ENCODE measurements at regions not wholly inside any gene's neighbourhood (a gene's known extent, or its start where the extent isn't known, plus 50 kb on each side); places are given as distances from the start of the nearest gene placed in this dataset.
A peak's percentile ranks its signal among the peaks of the same experiment; 100 is the strongest.

DNA sequence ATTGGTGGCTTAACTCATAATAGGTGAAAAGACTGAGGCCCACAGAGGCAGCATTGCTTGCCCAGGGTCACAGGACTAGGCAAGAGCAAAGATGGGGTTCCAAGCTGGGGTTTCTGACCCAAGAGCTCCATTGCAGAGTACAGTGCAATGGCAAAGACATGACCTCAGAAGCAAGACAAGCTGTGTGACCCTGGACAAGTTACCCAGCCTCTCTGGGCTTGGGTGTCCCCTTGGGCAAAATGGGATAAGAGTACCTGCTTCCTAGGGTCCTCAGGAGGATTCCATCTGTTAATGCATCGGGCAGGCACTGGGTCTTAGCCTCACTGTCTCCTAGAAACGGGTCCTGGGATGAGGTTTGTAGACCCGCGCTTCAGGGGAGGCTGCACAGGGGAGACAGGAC is 111.6 kb upstream of the NCOR2 start:
- Histone ChIP-seq H3K36me3 (replicated peaks in 1 of 2; ENCODE audit: control insufficient read depth in 1 of 2, insufficient read depth in 2 of 2, low read length in 2 of 2) (no peaks in the 10 kb centered on the region), H3K27me3 (ENCODE audit: control insufficient read depth in 2 of 2, insufficient read depth in 2 of 2, low read length in 2 of 2) (no peaks in the 10 kb centered on the region), H2AFZ (ENCODE audit: insufficient read depth, low read depth, low read length, poor library complexity, severe bottlenecking) (no peak overlapping the region), H3K9ac (ENCODE audit: insufficient read depth, low read length, poor library complexity, severe bottlenecking) (no peak overlapping the region), H3K4me1 (ENCODE audit: control insufficient read depth in 1 of 2, insufficient read depth in 2 of 2, low read length in 2 of 2) (peaks cover 66 to 68% of the 10 kb centered on the region in 2 donors), H3K9me3 (replicated peaks in 1 of 2; ENCODE audit: control insufficient read depth in 1 of 2, insufficient read depth in 1 of 2, low read length in 2 of 2) (no peaks in the 10 kb centered on the region), H3K27ac (ENCODE audit: low read depth in 1 of 2, low read length in 2 of 2) (no peak overlapping the region), H3K4me2 (replicated peaks; ENCODE audit: extremely low read depth, low read length, poor library complexity, severe bottlenecking) (no peak overlapping the region), H3K4me3 (replicated peaks in 1 of 3; ENCODE audit: low read depth in 2 of 3, low read length in 3 of 3) (no peak overlapping the region), H4K20me1 (ENCODE audit: insufficient read depth, low read length) (no peaks in the 10 kb centered on the region), H3K79me2 (ENCODE audit: insufficient read depth, low read length) (no peaks in the 10 kb centered on the region)
- Mint-ChIP-seq H3K27ac (peak overlapping the region in 3 of 7 donors; percentile 28 to 96 (median 35)), H3K9me3 (peaks cover 0 to 5% (median 2%) of the 10 kb centered on the region in 7 donors), H3K4me3 (no peak overlapping the region), H3K36me3 (peaks cover 5 to 8% of the 10 kb centered on the region in 2 donors), H3K27me3 (ENCODE audit: low read depth in 3 of 3) (peaks cover 0 to 9% (median 3%) of the 10 kb centered on the region in 3 donors), H3K4me1 (peaks cover 68% of the 10 kb centered on the region)
- TF ChIP-seq CTCF (IDR thresholded peaks at IDR 0.05): no peak
- DNase-seq: no peak
- 97% methylated on average over 4 of the region's 4 CpGs for WGBS (ENCODE audit: insufficient coverage)
- intact Hi-C loops (cut with micrococcal nuclease): no loop called here

DNA sequence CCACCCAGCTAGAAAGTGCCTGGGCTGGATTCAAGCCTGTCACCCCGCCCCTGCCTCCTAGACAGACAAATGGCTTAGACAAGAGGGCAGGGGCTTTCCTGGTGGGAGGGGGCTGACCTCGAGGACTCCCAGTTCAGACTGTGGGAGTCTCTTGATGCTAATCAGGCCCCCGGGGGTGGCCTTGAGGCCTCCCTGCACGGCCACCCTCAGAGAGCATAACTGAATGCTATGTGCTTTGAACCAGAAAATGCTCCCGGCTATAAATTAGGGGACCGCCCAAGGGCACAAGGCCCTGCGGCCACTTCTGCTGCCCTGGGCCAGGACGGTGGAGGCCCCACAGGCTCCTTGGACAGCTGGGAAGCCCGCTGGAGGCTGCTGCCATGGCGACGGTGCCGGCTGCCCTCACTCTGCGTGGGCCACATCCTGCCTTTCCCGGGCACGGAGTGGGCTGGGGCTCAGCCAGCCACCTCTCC is 111.0 kb upstream of the NCOR2 start:
- no peak overlapping the region for H3K4me3 ChIP-seq (replicated peaks in 1 of 3; ENCODE audit: low read depth in 2 of 3, low read length in 3 of 3)
- H4K20me1 ChIP-seq (ENCODE audit: insufficient read depth, low read length): no peaks in the 10 kb centered on the region
- intact Hi-C loops (cut with micrococcal nuclease): no loop called here
- no peaks in the 10 kb centered on the region for H3K79me2 ChIP-seq (ENCODE audit: insufficient read depth, low read length)
- Mint-ChIP-seq H3K27ac (no peak overlapping the region), H3K36me3 (peaks cover 5 to 8% of the 10 kb centered on the region in 2 donors), H3K4me3 (no peak overlapping the region), H3K4me1 (peaks cover 63% of the 10 kb centered on the region), H3K9me3 (peaks cover 0 to 5% (median 2%) of the 10 kb centered on the region in 7 donors), H3K27me3 (ENCODE audit: low read depth in 3 of 3) (peaks cover 0 to 9% (median 3%) of the 10 kb centered on the region in 3 donors)
- H3K4me2 ChIP-seq (replicated peaks; ENCODE audit: extremely low read depth, low read length, poor library complexity, severe bottlenecking): no peak overlapping the region
- H3K27me3 ChIP-seq (ENCODE audit: control insufficient read depth in 2 of 2, insufficient read depth in 2 of 2, low read length in 2 of 2): no peaks in the 10 kb centered on the region
- H2AFZ ChIP-seq (ENCODE audit: insufficient read depth, low read depth, low read length, poor library complexity, severe bottlenecking): no peak overlapping the region
- DNase-seq: no peak
- H3K36me3 ChIP-seq (replicated peaks in 1 of 2; ENCODE audit: control insufficient read depth in 1 of 2, insufficient read depth in 2 of 2, low read length in 2 of 2): no peaks in the 10 kb centered on the region
- no peaks in the 10 kb centered on the region for H3K9me3 ChIP-seq (replicated peaks in 1 of 2; ENCODE audit: control insufficient read depth in 1 of 2, insufficient read depth in 1 of 2, low read length in 2 of 2)
- no peak overlapping the region for H3K27ac ChIP-seq (ENCODE audit: low read depth in 1 of 2, low read length in 2 of 2)
- TF ChIP-seq CTCF (IDR thresholded peaks at IDR 0.05): no peak
- no peak overlapping the region for H3K9ac ChIP-seq (ENCODE audit: insufficient read depth, low read length, poor library complexity, severe bottlenecking)
- 52% methylated on average over 15 of the region's 15 CpGs for WGBS (ENCODE audit: insufficient coverage)
- H3K4me1 ChIP-seq (ENCODE audit: control insufficient read depth in 1 of 2, insufficient read depth in 2 of 2, low read length in 2 of 2): peaks cover 60 to 62% of the 10 kb centered on the region in 2 donors

Data from CD14-positive monocyte (primary cell).